ENCODE measurements at regions not wholly inside any gene's neighbourhood (a gene's known extent, or its start where the extent isn't known, plus 50 kb on each side); places are given as distances from the start of the nearest gene placed in this dataset.

DNA sequence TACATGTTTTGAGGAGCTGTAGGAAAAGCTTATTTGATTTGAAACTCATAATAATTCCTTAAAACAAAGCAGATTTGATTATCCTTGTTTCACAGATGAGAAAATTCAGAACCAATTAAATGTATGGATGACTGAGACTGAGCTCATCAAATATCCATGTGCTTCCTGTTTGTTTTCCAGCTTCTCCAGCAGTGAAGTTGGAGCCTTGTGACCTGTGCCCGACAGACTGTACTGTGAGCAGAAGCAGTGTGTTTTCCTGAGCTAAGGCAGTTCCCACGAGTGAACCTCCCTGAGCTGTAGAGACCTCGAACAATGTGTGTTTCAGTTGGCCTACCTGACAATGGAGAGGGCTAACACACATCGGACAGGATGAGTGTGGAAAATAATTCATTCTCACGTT lies 599.5 kb upstream of the NRSN1 start:
- no peaks in the 10 kb centered on the region for H3K9me3 ChIP-seq (ENCODE audit: control insufficient read depth, insufficient read depth, low read length)
- H3K27me3 ChIP-seq (ENCODE audit: control insufficient read depth, low read length), result no peaks in the 10 kb centered on the region
- H3K9me2 ChIP-seq (replicated peaks; ENCODE audit: control insufficient read depth, low read length), result no peaks in the 10 kb centered on the region
- H3K4me2 ChIP-seq (ENCODE audit: low read length), result no peak overlapping the region
- no peaks in the 10 kb centered on the region for H3K4me1 ChIP-seq (ENCODE audit: control insufficient read depth, low read length)
- H3K36me3 ChIP-seq (ENCODE audit: control insufficient read depth, low read length), result no peaks in the 10 kb centered on the region
- no peak overlapping the region for H3K4me3 ChIP-seq (ENCODE audit: low read length)
- H3K79me2 ChIP-seq (ENCODE audit: control insufficient read depth, low read length), result no peaks in the 10 kb centered on the region
- no peaks in the 10 kb centered on the region for H4K20me1 ChIP-seq (ENCODE audit: control insufficient read depth, insufficient read depth, low read depth, low read length)
- no peak for TF ChIP-seq EZH2phosphoT487 (IDR thresholded peaks at IDR 0.05; ENCODE audit: borderline replicate concordance, low read length)
- TF ChIP-seq, protein P1, sequence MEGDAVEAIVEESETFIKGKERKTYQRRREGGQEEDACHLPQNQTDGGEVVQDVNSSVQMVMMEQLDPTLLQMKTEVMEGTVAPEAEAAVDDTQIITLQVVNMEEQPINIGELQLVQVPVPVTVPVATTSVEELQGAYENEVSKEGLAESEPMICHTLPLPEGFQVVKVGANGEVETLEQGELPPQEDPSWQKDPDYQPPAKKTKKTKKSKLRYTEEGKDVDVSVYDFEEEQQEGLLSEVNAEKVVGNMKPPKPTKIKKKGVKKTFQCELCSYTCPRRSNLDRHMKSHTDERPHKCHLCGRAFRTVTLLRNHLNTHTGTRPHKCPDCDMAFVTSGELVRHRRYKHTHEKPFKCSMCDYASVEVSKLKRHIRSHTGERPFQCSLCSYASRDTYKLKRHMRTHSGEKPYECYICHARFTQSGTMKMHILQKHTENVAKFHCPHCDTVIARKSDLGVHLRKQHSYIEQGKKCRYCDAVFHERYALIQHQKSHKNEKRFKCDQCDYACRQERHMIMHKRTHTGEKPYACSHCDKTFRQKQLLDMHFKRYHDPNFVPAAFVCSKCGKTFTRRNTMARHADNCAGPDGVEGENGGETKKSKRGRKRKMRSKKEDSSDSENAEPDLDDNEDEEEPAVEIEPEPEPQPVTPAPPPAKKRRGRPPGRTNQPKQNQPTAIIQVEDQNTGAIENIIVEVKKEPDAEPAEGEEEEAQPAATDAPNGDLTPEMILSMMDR (IDR thresholded peaks at IDR 0.05; ENCODE audit: low read depth, low read length, poor library complexity, severe bottlenecking), result no peak
- no peak overlapping the region for H3K27ac ChIP-seq (ENCODE audit: low read depth, low read length)
- H3F3A ChIP-seq (ENCODE audit: control insufficient read depth, insufficient read depth), result no peaks in the 10 kb centered on the region

DNA sequence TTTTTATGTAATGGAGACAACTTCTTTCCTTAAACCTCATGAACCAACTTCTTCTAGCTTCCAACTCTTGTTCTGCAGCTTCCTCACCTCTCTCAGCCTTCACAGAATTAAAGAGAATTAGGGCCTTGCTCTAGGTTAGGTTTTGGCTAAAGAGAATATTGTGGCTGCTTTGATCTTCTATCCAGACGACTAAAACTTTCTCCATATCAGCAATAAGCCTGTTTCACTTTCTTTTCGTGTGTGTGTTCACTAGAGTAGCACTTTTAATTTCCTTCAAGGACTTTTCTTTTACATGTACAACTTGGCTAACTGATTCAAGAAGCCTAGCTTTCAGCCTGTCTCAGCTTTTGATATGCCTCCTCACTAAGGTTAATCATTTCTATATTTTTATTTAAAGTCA lies 596.1 kb upstream of the NRSN1 start:
- TF ChIP-seq, protein P1 (IDR thresholded peaks at IDR 0.05; ENCODE audit: low read depth, low read length, poor library complexity, severe bottlenecking), result no peak
- no peak for TF ChIP-seq EZH2phosphoT487 (IDR thresholded peaks at IDR 0.05; ENCODE audit: borderline replicate concordance, low read length)
- H3K79me2 ChIP-seq (ENCODE audit: control insufficient read depth, low read length), result no peaks in the 10 kb centered on the region
- H3K4me2 ChIP-seq (ENCODE audit: low read length), result no peak overlapping the region
- no peaks in the 10 kb centered on the region for H3F3A ChIP-seq (ENCODE audit: control insufficient read depth, insufficient read depth)
- H4K20me1 ChIP-seq (ENCODE audit: control insufficient read depth, insufficient read depth, low read depth, low read length), result no peaks in the 10 kb centered on the region
- H3K4me1 ChIP-seq (ENCODE audit: control insufficient read depth, low read length), result no peaks in the 10 kb centered on the region
- no peaks in the 10 kb centered on the region for H3K9me3 ChIP-seq (ENCODE audit: control insufficient read depth, insufficient read depth, low read length)
- no peaks in the 10 kb centered on the region for H3K27me3 ChIP-seq (ENCODE audit: control insufficient read depth, low read length)
- no peaks in the 10 kb centered on the region for H3K36me3 ChIP-seq (ENCODE audit: control insufficient read depth, low read length)
- H3K4me3 ChIP-seq (ENCODE audit: low read length), result no peak overlapping the region
- no peaks in the 10 kb centered on the region for H3K9me2 ChIP-seq (replicated peaks; ENCODE audit: control insufficient read depth, low read length)
- H3K27ac ChIP-seq (ENCODE audit: low read depth, low read length), result no peak overlapping the region

DNA sequence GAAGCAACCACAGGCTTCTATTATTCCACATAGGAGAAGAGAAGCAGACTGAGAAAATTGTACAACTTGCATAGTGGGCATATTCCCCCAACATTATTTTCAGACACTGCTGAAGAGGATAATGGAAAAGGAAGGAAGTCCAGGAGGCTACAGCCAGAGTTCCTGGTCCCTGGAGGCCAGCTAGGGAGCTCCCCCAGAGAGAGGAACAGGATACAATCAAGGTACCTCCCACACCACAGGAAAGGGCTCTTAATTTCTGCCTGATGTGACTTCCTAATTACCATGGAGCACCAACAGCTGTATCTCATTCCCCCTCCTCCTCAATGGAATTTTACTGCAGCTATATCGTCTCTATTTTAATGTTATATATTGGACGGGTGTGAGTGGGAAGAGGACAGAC lies 594.3 kb upstream of the NRSN1 start:
- no peaks in the 10 kb centered on the region for H3K9me2 ChIP-seq (replicated peaks; ENCODE audit: control insufficient read depth, low read length)
- no peaks in the 10 kb centered on the region for H3K36me3 ChIP-seq (ENCODE audit: control insufficient read depth, low read length)
- H3K79me2 ChIP-seq (ENCODE audit: control insufficient read depth, low read length), result no peaks in the 10 kb centered on the region
- no peak overlapping the region for H3K4me2 ChIP-seq (ENCODE audit: low read length)
- no peaks in the 10 kb centered on the region for H3K27me3 ChIP-seq (ENCODE audit: control insufficient read depth, low read length)
- TF ChIP-seq, protein P1 (IDR thresholded peaks at IDR 0.05; ENCODE audit: low read depth, low read length, poor library complexity, severe bottlenecking), result no peak
- no peak for TF ChIP-seq EZH2phosphoT487 (IDR thresholded peaks at IDR 0.05; ENCODE audit: borderline replicate concordance, low read length)
- no peaks in the 10 kb centered on the region for H3K4me1 ChIP-seq (ENCODE audit: control insufficient read depth, low read length)
- no peak overlapping the region for H3K4me3 ChIP-seq (ENCODE audit: low read length)
- H3K9me3 ChIP-seq (ENCODE audit: control insufficient read depth, insufficient read depth, low read length), result no peaks in the 10 kb centered on the region
- no peaks in the 10 kb centered on the region for H4K20me1 ChIP-seq (ENCODE audit: control insufficient read depth, insufficient read depth, low read depth, low read length)
- H3F3A ChIP-seq (ENCODE audit: control insufficient read depth, insufficient read depth), result no peaks in the 10 kb centered on the region
- no peak overlapping the region for H3K27ac ChIP-seq (ENCODE audit: low read depth, low read length)

DNA sequence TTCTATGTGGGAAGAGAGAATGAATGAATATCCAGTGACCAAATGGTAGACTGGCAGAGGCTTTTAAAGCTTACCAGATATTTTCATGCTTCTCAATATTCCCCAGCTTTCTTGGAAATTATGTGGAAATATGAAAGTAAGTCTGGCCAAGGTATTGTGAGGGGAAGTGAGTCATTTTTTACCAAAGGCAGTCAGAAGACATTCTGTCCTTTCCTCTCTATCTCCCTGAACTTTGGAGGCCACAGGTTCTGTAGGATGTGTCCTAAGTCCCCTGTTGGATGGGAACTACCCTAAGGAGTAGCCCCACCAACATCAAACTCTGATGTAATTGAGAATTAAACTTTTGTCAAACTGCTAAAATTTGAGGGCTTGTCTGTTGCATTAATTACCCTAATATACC lies 593.8 kb upstream of the NRSN1 start:
- Histone ChIP-seq H3K4me1 (ENCODE audit: control insufficient read depth, low read length) (no peaks in the 10 kb centered on the region), H3K79me2 (ENCODE audit: control insufficient read depth, low read length) (no peaks in the 10 kb centered on the region), H3K4me2 (ENCODE audit: low read length) (no peak overlapping the region), H3K9me3 (ENCODE audit: control insufficient read depth, insufficient read depth, low read length) (no peaks in the 10 kb centered on the region), H3K4me3 (ENCODE audit: low read length) (no peak overlapping the region), H3K27ac (ENCODE audit: low read depth, low read length) (no peak overlapping the region), H4K20me1 (ENCODE audit: control insufficient read depth, insufficient read depth, low read depth, low read length) (no peaks in the 10 kb centered on the region), H3K36me3 (ENCODE audit: control insufficient read depth, low read length) (no peaks in the 10 kb centered on the region), H3F3A (ENCODE audit: control insufficient read depth, insufficient read depth) (no peaks in the 10 kb centered on the region), H3K27me3 (ENCODE audit: control insufficient read depth, low read length) (no peaks in the 10 kb centered on the region), H3K9me2 (replicated peaks; ENCODE audit: control insufficient read depth, low read length) (no peaks in the 10 kb centered on the region)
- TF ChIP-seq, protein P1 (IDR thresholded peaks at IDR 0.05; ENCODE audit: low read depth, low read length, poor library complexity, severe bottlenecking), result no peak
- no peak for TF ChIP-seq EZH2phosphoT487 (IDR thresholded peaks at IDR 0.05; ENCODE audit: borderline replicate concordance, low read length)

Measured in DOHH2 (cell line).